Fibroblast of pulmonary artery (primary cell): ENCODE measurements at regions not wholly inside any gene's neighbourhood (a gene's known extent, or its start where the extent isn't known, plus 50 kb on each side); places are given as distances from the start of the nearest gene placed in this dataset.

Experiments used
- DNase-seq: peaks from one replicate; pipeline ENCODE4 v3.0.0-alpha.2; 2010; ENCODE audit warnings: low read depth
- H3K4me3 ChIP-seq: replicated peaks from 2 replicates; pipeline ENCODE4 v1.5.1; 2011; ENCODE audit warnings: low read depth, mild to moderate bottlenecking, control low read depth, low read length, moderate library complexity
- CTCF ChIP-seq: IDR thresholded peaks from 2 replicates; pipeline ENCODE4 v1.5.1; 2011; ENCODE audit warnings: mild to moderate bottlenecking, control low read depth, low read length, inconsistent platforms; ENCODE audit errors: missing control alignments

- no peak for DNase-seq
- TF ChIP-seq CTCF: no peak
- no peak overlapping the region for H3K4me3 ChIP-seq
Measured at GRCh38 chr20:60934724-60935123, 317.3 kb upstream of the CDH4 start.

GRCh38 chr20:60935971-60936370 is 316.1 kb upstream of the CDH4 start:
- no peak for TF ChIP-seq CTCF
- no peak for DNase-seq
- no peak overlapping the region for H3K4me3 ChIP-seq

GRCh38 chr20:60937585-60937984 is 314.5 kb upstream of the CDH4 start:
- no peak for TF ChIP-seq CTCF
- DNase-seq: no peak
- H3K4me3 ChIP-seq: no peak overlapping the region

- no peak for DNase-seq
- TF ChIP-seq CTCF: no peak
- no peak overlapping the region for H3K4me3 ChIP-seq
Measured at GRCh38 chr20:60941379-60941778, 310.7 kb upstream of the CDH4 start.

- no peak for DNase-seq
- no peak for TF ChIP-seq CTCF
- no peak overlapping the region for H3K4me3 ChIP-seq
Measured at GRCh38 chr20:60947819-60948218, 304.2 kb upstream of the CDH4 start.

GRCh38 chr20:60948224-60948623 is 303.8 kb upstream of the CDH4 start:
- DNase-seq: no peak
- H3K4me3 ChIP-seq: no peak overlapping the region
- TF ChIP-seq CTCF: no peak

GRCh38 chr20:60950561-60950960 is 301.5 kb upstream of the CDH4 start:
- DNase-seq: no peak
- no peak for TF ChIP-seq CTCF
- H3K4me3 ChIP-seq: no peak overlapping the region
